T-helper 1 cell treated with Interleukin-12 subunit alpha and Interleukin-12 subunit beta and Interleukin-4 antibody, amounts not matched to agents 30 ng/mL and 1 ng/mL, for 36 hours (primary cell): ENCODE measurements at regions not wholly inside any gene's neighbourhood (a gene's known extent, or its start where the extent isn't known, plus 50 kb on each side); places are given as distances from the start of the nearest gene placed in this dataset.
"Not testable (repeated sequence)": the region's sequence is repeated elsewhere in the genome, so short reads cannot be mapped to it uniquely, and the experiment has no call there.

ENCODE experiments used
- intact Hi-C: fragments of 100-400 bp; cut with micrococcal nuclease; formaldehyde crosslinking; loops from one replicate; pipeline ENCODE4 v1.15.1; 2024

- intact Hi-C loops = no loop called here
Observed at GRCh38 chr2:138298900-138299299, 202.7 kb upstream of the SPOPL start.

GRCh38 chr2:138306626-138307025 is 194.9 kb upstream of the SPOPL start:
- intact Hi-C loops = no loop called here

- intact Hi-C loops = no loop called here
Observed at GRCh38 chr2:138307099-138307498, 194.5 kb upstream of the SPOPL start.

GRCh38 chr2:138309760-138310159 is 191.8 kb upstream of the SPOPL start:
- intact Hi-C loops = no loop called here

GRCh38 chr2:138312061-138312460 is 189.5 kb upstream of the SPOPL start:
- intact Hi-C loops = no loop called here

- intact Hi-C loops = not testable (repeated sequence)
Observed at GRCh38 chr2:138315619-138316018, 186.0 kb upstream of the SPOPL start.

GRCh38 chr2:138319616-138320015 is 182.0 kb upstream of the SPOPL start:
- intact Hi-C loops = no loop called here

GRCh38 chr2:138321458-138321857 is 180.1 kb upstream of the SPOPL start:
- intact Hi-C loops = no loop called here

- intact Hi-C loops = no loop called here
Observed at GRCh38 chr2:138323382-138324067, 178.0 kb upstream of the SPOPL start.

- intact Hi-C loops = no loop called here
Observed at GRCh38 chr2:138324068-138324771, 177.3 kb upstream of the SPOPL start.

GRCh38 chr2:138327967-138328366 is 173.6 kb upstream of the SPOPL start:
- intact Hi-C loops = no loop called here

- intact Hi-C loops = no loop called here
Observed at GRCh38 chr2:138329162-138329561, 172.4 kb upstream of the SPOPL start.

- intact Hi-C loops = no loop called here
Observed at GRCh38 chr2:138329591-138329990, 172.0 kb upstream of the SPOPL start.

GRCh38 chr2:138333121-138333520 is 168.4 kb upstream of the SPOPL start:
- intact Hi-C loops = no loop called here

GRCh38 chr2:138333677-138334076 is 167.9 kb upstream of the SPOPL start:
- intact Hi-C loops = no loop called here

- intact Hi-C loops = no loop called here
Observed at GRCh38 chr2:138334323-138334722, 167.2 kb upstream of the SPOPL start.

- intact Hi-C loops = no loop called here
Observed at GRCh38 chr2:138335036-138335435, 166.5 kb upstream of the SPOPL start.

GRCh38 chr2:138336146-138336545 is 165.4 kb upstream of the SPOPL start:
- intact Hi-C loops = no loop called here

GRCh38 chr2:138355244-138355643 is 146.3 kb upstream of the SPOPL start:
- intact Hi-C loops = no loop called here

GRCh38 chr2:138356178-138356577 is 145.4 kb upstream of the SPOPL start:
- intact Hi-C loops = no loop called here

GRCh38 chr2:138359532-138359931 is 142.0 kb upstream of the SPOPL start:
- intact Hi-C loops = no loop called here

- intact Hi-C loops = no loop called here
Observed at GRCh38 chr2:138364554-138365162, 136.9 kb upstream of the SPOPL start.

- intact Hi-C loops = no loop called here
Observed at GRCh38 chr2:138365581-138365980, 136.0 kb upstream of the SPOPL start.
